ENCODE measurements at regions not wholly inside any gene's neighbourhood (a gene's known extent, or its start where the extent isn't known, plus 50 kb on each side); places are given as distances from the start of the nearest gene placed in this dataset.

GRCh38 chr6:3963426-3963825, 114.3 kb downstream of the FAM50B start:
- Histone ChIP-seq H3K4ac (ENCODE audit: low read depth, low read length) (no peak overlapping the region), H3K9ac (ENCODE audit: low read depth, low read length) (no peak overlapping the region), H3K14ac (replicated peaks; ENCODE audit: low read depth, low read length) (no peak overlapping the region), H2AK9ac (replicated peaks; ENCODE audit: low read depth, low read length, poor library complexity) (no peak overlapping the region), H3K36me3 (ENCODE audit: control insufficient read depth, insufficient read depth, low read length) (no peaks in the 10 kb centered on the region), H2BK20ac (ENCODE audit: low read depth, low read length) (no peak overlapping the region), H3K4me2 (ENCODE audit: low read depth, low read length) (no peak overlapping the region), H4K5ac (ENCODE audit: low read depth, low read length) (no peak overlapping the region), H3K27me3 (ENCODE audit: control insufficient read depth, insufficient read depth, low read length) (no peaks in the 10 kb centered on the region; the same call in 1 of the 2 replicates), H3K4me1 (ENCODE audit: control insufficient read depth, insufficient read depth, low read length) (peaks cover 2% of the 10 kb centered on the region; the same call in 1 of the 2 replicates), H3K9me3 (ENCODE audit: control insufficient read depth, insufficient read depth, low read length) (no peaks in the 10 kb centered on the region), H3K56ac (ENCODE audit: extremely low read depth, insufficient read depth, low read length) (no peak overlapping the region), H3K23ac (ENCODE audit: low read depth, low read length) (no peak overlapping the region), H3K79me1 (ENCODE audit: low read depth in 1 of 2, low read length in 2 of 2) (no peaks in the 10 kb centered on the region), H3K27ac (ENCODE audit: insufficient read depth, low read length) (no peak overlapping the region), H2AFZ (replicated peaks; ENCODE audit: low read length, poor library complexity) (no peak overlapping the region), H4K20me1 (ENCODE audit: insufficient read depth, low read length) (no peaks in the 10 kb centered on the region), H2BK15ac (ENCODE audit: low read depth, low read length) (no peak overlapping the region), H3K9me1 (ENCODE audit: insufficient read depth, low read length) (peaks cover 7% of the 10 kb centered on the region; the same call in 1 of the 2 replicates), H2AK5ac (ENCODE audit: low read depth, low read length) (no peak overlapping the region), H2BK5ac (ENCODE audit: low read depth, low read length, poor library complexity, severe bottlenecking) (no peak overlapping the region), H3K18ac (ENCODE audit: low read depth, low read length) (no peak overlapping the region), H2BK120ac (ENCODE audit: low read depth, low read length) (no peak overlapping the region), H4K8ac (ENCODE audit: low read depth in 2 of 2, low read length in 2 of 2) (no peak overlapping the region), H3K4me3 (ENCODE audit: insufficient read depth, low read depth, low read length) (no peak overlapping the region), H4K91ac (ENCODE audit: insufficient read depth, low read depth, low read length) (no peak overlapping the region)
- TF ChIP-seq MAZ (IDR thresholded peaks at IDR 0.05; ENCODE audit: borderline replicate concordance, low read depth, low read length) (no peak), CHD1 (IDR thresholded peaks at IDR 0.05; ENCODE audit: low read depth, low read length) (no peak), ELK1 (IDR thresholded peaks at IDR 0.05; ENCODE audit: borderline replicate concordance, low read depth, low read length) (no peak), MAFK (IDR thresholded peaks at IDR 0.05; ENCODE audit: low read depth, low read length) (no peak), USF2 (IDR thresholded peaks at IDR 0.05; ENCODE audit: low read depth, low read length) (no peak), CTCF (conservative IDR thresholded peaks at IDR 0.05; ENCODE audit: low read depth, low read length) (no peak), CEBPB (IDR thresholded peaks at IDR 0.05; ENCODE audit: low read depth, low read length) (no peak), SMC3 (IDR thresholded peaks at IDR 0.05; ENCODE audit: low read depth, low read length) (no peak), FOS (IDR thresholded peaks at IDR 0.05; ENCODE audit: low read depth, low read length) (no peak), RAD21 (IDR thresholded peaks at IDR 0.05; ENCODE audit: low read length) (no peak), NFE2L2 (IDR thresholded peaks at IDR 0.05; ENCODE audit: low read depth, low read length) (no peak), RFX5 (IDR thresholded peaks at IDR 0.05; ENCODE audit: low read depth, low read length) (no peak), RCOR1 (IDR thresholded peaks at IDR 0.05; ENCODE audit: insufficient replicate concordance, low read length) (no peak), POLR2A (IDR thresholded peaks at IDR 0.05; ENCODE audit: low read depth, low read length) (no peak), BHLHE40 (IDR thresholded peaks at IDR 0.05; ENCODE audit: low read depth, low read length) (no peak), MXI1 (IDR thresholded peaks at IDR 0.05; ENCODE audit: borderline replicate concordance, low read depth, low read length) (no peak)
- 80% methylated on average over 1 of the region's 4 CpGs; no CpG with 5 or more reads in 1 of the 2 experiments for WGBS, 2 experiments (ENCODE audit: extremely low coverage in 2 of 2, insufficient read length in 1 of 2)
- in situ Hi-C loops (cut with MboI; ENCODE audit: low sequenced_read_pairs) = no loop called here
- DNase-seq (no peak), ATAC-seq (ENCODE audit: low read depth) (no peak)
- POLR2A ChIA-PET (ENCODE audit: unreplicated experiment) = no interaction called here
- intact Hi-C loops (cut with micrococcal nuclease) = no loop called here
- dilution Hi-C loops (cut with HindIII; ENCODE audit: low sequenced_read_pairs, unreplicated experiment) = no loop called here
- no TSS peak for BruUV-seq (replicated peaks)
- CTCF ChIA-PET = no interaction called here

Data from IMR-90 (cell line).